Activated T-helper 2 cell treated with anti-CD3 and anti-CD28 coated beads, Interferon-gamma antibody, Interleukin-2, Interleukin-4, amounts not matched to agents 10 μg/mL and 5 μg/mL and 100 μg/mL, durations not matched to agents 14 hours and 24 hours and 36 hours (primary cell): ENCODE measurements at regions not wholly inside any gene's neighbourhood (a gene's known extent, or its start where the extent isn't known, plus 50 kb on each side); places are given as distances from the start of the nearest gene placed in this dataset.

Source experiments
- DNase-seq: peaks from one replicate; pipeline ENCODE4 v3.0.0; 2021; ENCODE audit warnings: low spot score
- H3K27ac Mint-ChIP-seq: one replicate; pipeline ENCODE4 v1.8.0; 2021; ENCODE audit warnings: mixed read lengths
- H3K27me3 Mint-ChIP-seq: one replicate; pipeline ENCODE4 v1.8.0; 2021; ENCODE audit warnings: low read depth, mixed read lengths
- H3K36me3 Mint-ChIP-seq: one replicate; pipeline ENCODE4 v1.8.0; 2021; ENCODE audit warnings: low read depth, mixed read lengths
- H3K4me1 Mint-ChIP-seq: one replicate; pipeline ENCODE4 v1.8.0; 2021; ENCODE audit warnings: low read depth, mixed read lengths
- H3K4me3 Mint-ChIP-seq: one replicate; pipeline ENCODE4 v1.8.0; 2021; ENCODE audit warnings: low read depth, mild to moderate bottlenecking, moderate library complexity, mixed read lengths
- H3K9me3 Mint-ChIP-seq: one replicate; pipeline ENCODE4 v1.8.0; 2021; ENCODE audit warnings: mixed read lengths
- intact Hi-C: fragments of 100-400 bp; cut with micrococcal nuclease; formaldehyde crosslinking; loops from one replicate; pipeline ENCODE4 v1.15.1; 2023

- intact Hi-C loops, result no loop called here
Measured at GRCh38 chr2:235234736-235235135, 259.1 kb upstream of the AGAP1 start.

DNA sequence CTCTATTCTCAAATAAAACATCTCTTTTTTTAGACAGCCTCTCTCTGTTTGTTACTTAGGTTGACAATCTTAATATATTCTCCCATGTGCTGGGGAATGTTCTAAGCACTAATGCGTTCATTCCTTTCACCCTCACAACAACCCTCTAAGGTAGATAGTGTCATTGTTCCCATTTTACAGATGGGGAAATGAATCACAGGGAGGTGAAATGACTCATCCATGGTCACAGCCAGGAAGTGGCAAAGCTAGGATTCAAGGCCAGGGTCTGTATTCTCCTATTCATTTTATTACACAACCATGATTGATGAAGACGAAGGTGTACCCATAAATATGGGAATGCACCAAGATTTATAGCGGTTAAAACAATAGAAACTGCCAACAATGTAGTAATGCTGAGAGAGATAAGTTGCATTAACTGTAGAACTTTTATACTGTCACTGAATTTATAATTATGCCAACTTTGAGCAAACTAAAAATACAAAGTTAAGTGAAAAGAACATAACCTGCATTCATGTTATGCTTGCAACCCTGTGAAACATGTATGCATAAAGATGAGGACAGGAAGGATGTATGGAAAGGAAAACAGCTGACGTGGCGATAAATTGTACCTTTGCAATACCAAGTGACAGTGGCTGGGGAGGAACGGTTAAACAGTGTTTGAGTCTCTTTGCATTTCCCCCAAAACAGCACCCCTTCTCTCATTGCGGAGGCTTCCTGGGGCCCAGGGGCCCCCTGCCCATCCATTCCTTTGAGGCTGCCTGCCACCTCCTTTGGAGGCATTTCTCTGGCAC, 257.7 kb upstream of the AGAP1 start:
- no peak for DNase-seq
- H3K4me1 Mint-ChIP-seq, result peaks cover 2% of the 10 kb centered on the region
- no peaks in the 10 kb centered on the region for H3K9me3 Mint-ChIP-seq
- H3K27me3 Mint-ChIP-seq, result peaks cover 6% of the 10 kb centered on the region
- H3K27ac Mint-ChIP-seq, result no peak overlapping the region
- intact Hi-C loops, result no loop called here
- H3K36me3 Mint-ChIP-seq, result no peaks in the 10 kb centered on the region
- no peak overlapping the region for H3K4me3 Mint-ChIP-seq

More at GRCh38 chr2:235234736-235235135, 259.1 kb upstream of the AGAP1 start:
- no peak overlapping the region for H3K27ac Mint-ChIP-seq
- no peak overlapping the region for H3K4me3 Mint-ChIP-seq
- H3K36me3 Mint-ChIP-seq, result no peaks in the 10 kb centered on the region
- no peaks in the 10 kb centered on the region for H3K9me3 Mint-ChIP-seq
- peaks cover 5% of the 10 kb centered on the region for H3K27me3 Mint-ChIP-seq
- DNase-seq, result no peak
- peaks cover 2% of the 10 kb centered on the region for H3K4me1 Mint-ChIP-seq

- Mint-ChIP-seq H3K4me3 (no peak overlapping the region), H3K9me3 (no peaks in the 10 kb centered on the region), H3K27ac (no peak overlapping the region), H3K27me3 (peaks cover 7% of the 10 kb centered on the region), H3K4me1 (peaks cover 2% of the 10 kb centered on the region), H3K36me3 (no peaks in the 10 kb centered on the region)
- intact Hi-C loops, result no loop called here
- DNase-seq, result no peak
Measured at GRCh38 chr2:235238537-235238936, 255.3 kb upstream of the AGAP1 start.

GRCh38 chr2:235240574-235240973, 253.3 kb upstream of the AGAP1 start:
- Mint-ChIP-seq H3K4me1 (peaks cover 2% of the 10 kb centered on the region), H3K27ac (no peak overlapping the region), H3K4me3 (no peak overlapping the region), H3K27me3 (peaks cover 10% of the 10 kb centered on the region), H3K36me3 (no peaks in the 10 kb centered on the region), H3K9me3 (no peaks in the 10 kb centered on the region)
- DNase-seq, result no peak
- intact Hi-C loops, result no loop called here

GRCh38 chr2:235244255-235245220, 249.3 kb upstream of the AGAP1 start:
- Mint-ChIP-seq H3K4me3 (no peak overlapping the region), H3K4me1 (no peaks in the 10 kb centered on the region)
- intact Hi-C loops, result no loop called here

DNA sequence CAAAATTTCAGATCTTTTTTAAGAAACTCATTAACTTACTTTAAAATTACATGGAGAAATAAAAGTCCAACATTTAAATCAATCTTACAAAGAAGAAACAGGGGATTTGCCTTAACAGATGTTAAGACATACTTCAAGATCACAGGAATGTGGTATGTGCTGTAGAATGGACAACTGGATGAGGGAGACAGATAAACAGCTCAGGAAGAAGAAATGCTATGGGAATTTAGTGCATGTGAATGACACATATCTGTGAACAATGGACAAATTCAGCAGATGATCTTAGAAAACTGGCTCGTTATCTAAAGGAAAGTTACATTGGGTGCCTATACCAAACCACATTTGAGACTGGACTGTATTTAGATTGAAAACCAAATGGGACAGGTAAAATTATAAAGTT, 246.8 kb upstream of the AGAP1 start:
- Mint-ChIP-seq H3K4me3 (no peak overlapping the region), H3K4me1 (no peaks in the 10 kb centered on the region), H3K27ac (no peak overlapping the region), H3K36me3 (no peaks in the 10 kb centered on the region), H3K9me3 (no peaks in the 10 kb centered on the region), H3K27me3 (peaks cover 15% of the 10 kb centered on the region)
- no peak for DNase-seq
- intact Hi-C loops, result no loop called here

More at GRCh38 chr2:235244255-235245220, 249.3 kb upstream of the AGAP1 start:
- Mint-ChIP-seq H3K9me3 (no peaks in the 10 kb centered on the region), H3K27me3 (peaks cover 17% of the 10 kb centered on the region), H3K36me3 (no peaks in the 10 kb centered on the region), H3K27ac (no peak overlapping the region)
- DNase-seq, result no peak

- intact Hi-C loops, result no loop called here
- no peak for DNase-seq
- H3K4me3 Mint-ChIP-seq, result no peak overlapping the region
- H3K27ac Mint-ChIP-seq, result no peak overlapping the region
- H3K27me3 Mint-ChIP-seq, result peaks cover 39% of the 10 kb centered on the region
- no peaks in the 10 kb centered on the region for H3K4me1 Mint-ChIP-seq
- H3K9me3 Mint-ChIP-seq, result no peaks in the 10 kb centered on the region
- H3K36me3 Mint-ChIP-seq, result no peaks in the 10 kb centered on the region
Measured at GRCh38 chr2:235255693-235256092, 238.2 kb upstream of the AGAP1 start.

GRCh38 chr2:235257590-235257989, 236.3 kb upstream of the AGAP1 start:
- Mint-ChIP-seq H3K36me3 (no peaks in the 10 kb centered on the region), H3K9me3 (no peaks in the 10 kb centered on the region), H3K27ac (no peak overlapping the region), H3K27me3 (peaks cover 44% of the 10 kb centered on the region), H3K4me3 (no peak overlapping the region), H3K4me1 (no peaks in the 10 kb centered on the region)
- DNase-seq, result no peak
- intact Hi-C loops, result no loop called here

DNA sequence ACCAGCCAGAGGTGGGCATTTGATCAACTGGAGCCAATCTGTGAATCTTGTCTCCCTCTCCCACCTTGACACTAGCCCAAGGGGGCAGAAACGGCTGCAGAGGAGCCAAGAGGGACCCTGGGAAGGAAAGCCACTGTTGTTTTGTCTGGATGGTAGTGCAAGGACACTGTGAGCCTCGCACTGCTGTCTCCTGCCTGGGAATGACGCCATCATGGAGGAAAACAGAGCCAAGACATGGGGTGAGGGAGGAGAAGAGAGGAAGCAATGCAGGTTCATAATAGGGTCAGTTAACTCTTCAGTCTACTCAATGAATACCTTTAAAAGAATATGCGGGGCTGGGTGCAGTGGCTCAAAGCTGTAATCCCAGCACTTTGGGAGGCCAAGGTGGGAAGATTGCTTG, 231.1 kb upstream of the AGAP1 start:
- H3K4me3 Mint-ChIP-seq, result no peak overlapping the region
- no peaks in the 10 kb centered on the region for H3K9me3 Mint-ChIP-seq
- no peaks in the 10 kb centered on the region for H3K4me1 Mint-ChIP-seq
- no peak for DNase-seq
- H3K36me3 Mint-ChIP-seq, result no peaks in the 10 kb centered on the region
- H3K27me3 Mint-ChIP-seq, result peaks cover 53% of the 10 kb centered on the region
- H3K27ac Mint-ChIP-seq, result no peak overlapping the region
- intact Hi-C loops, result no loop called here

- Mint-ChIP-seq H3K36me3 (no peaks in the 10 kb centered on the region), H3K9me3 (no peaks in the 10 kb centered on the region), H3K4me1 (no peaks in the 10 kb centered on the region), H3K27ac (no peak overlapping the region), H3K4me3 (no peak overlapping the region), H3K27me3 (peaks cover 60% of the 10 kb centered on the region)
- DNase-seq, result no peak
- intact Hi-C loops, result no loop called here
Measured at GRCh38 chr2:235263205-235264120, 230.4 kb upstream of the AGAP1 start.

- DNase-seq, result no peak
- H3K36me3 Mint-ChIP-seq, result no peaks in the 10 kb centered on the region
- no peaks in the 10 kb centered on the region for H3K9me3 Mint-ChIP-seq
- no peaks in the 10 kb centered on the region for H3K4me1 Mint-ChIP-seq
- intact Hi-C loops, result no loop called here
- H3K27me3 Mint-ChIP-seq, result peaks cover 62% of the 10 kb centered on the region
- H3K27ac Mint-ChIP-seq, result no peak overlapping the region
- no peak overlapping the region for H3K4me3 Mint-ChIP-seq
Measured at GRCh38 chr2:235264121-235264493, 229.7 kb upstream of the AGAP1 start.

GRCh38 chr2:235264512-235264911, 229.3 kb upstream of the AGAP1 start:
- Mint-ChIP-seq H3K4me3 (no peak overlapping the region), H3K36me3 (no peaks in the 10 kb centered on the region), H3K27me3 (peaks cover 62% of the 10 kb centered on the region), H3K4me1 (no peaks in the 10 kb centered on the region), H3K9me3 (no peaks in the 10 kb centered on the region), H3K27ac (no peak overlapping the region)
- intact Hi-C loops, result no loop called here
- no peak for DNase-seq
